ENCODE measurements at regions not wholly inside any gene's neighbourhood (a gene's known extent, or its start where the extent isn't known, plus 50 kb on each side); places are given as distances from the start of the nearest gene placed in this dataset.

- Histone ChIP-seq H3K79me2 (ENCODE audit: low read length) (no peaks in the 10 kb centered on the region), H2AFZ (ENCODE audit: low read length) (no peak overlapping the region), H3K27me3 (replicated peaks; ENCODE audit: insufficient read depth, low read length) (no peaks in the 10 kb centered on the region), H3K4me3 (ENCODE audit: low read length) (no peak overlapping the region), H3K36me3 (replicated peaks; ENCODE audit: insufficient read depth, low read length) (no peaks in the 10 kb centered on the region), H3K27ac (ENCODE audit: low read length) (no peak overlapping the region), H3F3A (ENCODE audit: insufficient read depth, low read length) (no peaks in the 10 kb centered on the region), H3K9ac (ENCODE audit: low read length) (no peak overlapping the region), H4K20me1 (ENCODE audit: insufficient read depth, low read length) (no peaks in the 10 kb centered on the region), H3K9me2 (replicated peaks; ENCODE audit: insufficient read depth, low read length) (no peaks in the 10 kb centered on the region), H3K4me2 (ENCODE audit: low read depth, low read length) (no peak overlapping the region), H3K9me3 (replicated peaks; ENCODE audit: insufficient read depth, low read length) (no peaks in the 10 kb centered on the region), H3K4me1 (ENCODE audit: low read length) (no peaks in the 10 kb centered on the region)
- TF ChIP-seq CTCF (IDR thresholded peaks at IDR 0.05; ENCODE audit: low read length) (no peak), EZH2 (optimal IDR thresholded peaks at IDR 0.05; ENCODE audit: low read depth, low read length) (no peak), EZH2phosphoT487 (IDR thresholded peaks at IDR 0.05; ENCODE audit: low read length) (no peak)
- DNase-seq: no peak
Observed at GRCh38 chr4:181949704-181950312, 293.4 kb upstream of the TENM3 start.

- TF ChIP-seq EZH2 (optimal IDR thresholded peaks at IDR 0.05; ENCODE audit: low read depth, low read length) (no peak), CTCF (IDR thresholded peaks at IDR 0.05; ENCODE audit: low read length) (no peak), EZH2phosphoT487 (IDR thresholded peaks at IDR 0.05; ENCODE audit: low read length) (no peak)
- Histone ChIP-seq H3F3A (ENCODE audit: insufficient read depth, low read length) (no peaks in the 10 kb centered on the region), H3K9me2 (replicated peaks; ENCODE audit: insufficient read depth, low read length) (no peaks in the 10 kb centered on the region), H3K4me2 (ENCODE audit: low read depth, low read length) (no peak overlapping the region), H3K4me1 (ENCODE audit: low read length) (no peaks in the 10 kb centered on the region), H3K9me3 (replicated peaks; ENCODE audit: insufficient read depth, low read length) (no peaks in the 10 kb centered on the region), H4K20me1 (ENCODE audit: insufficient read depth, low read length) (no peaks in the 10 kb centered on the region), H3K27ac (ENCODE audit: low read length) (no peak overlapping the region), H3K27me3 (replicated peaks; ENCODE audit: insufficient read depth, low read length) (no peaks in the 10 kb centered on the region), H3K36me3 (replicated peaks; ENCODE audit: insufficient read depth, low read length) (no peaks in the 10 kb centered on the region), H3K79me2 (ENCODE audit: low read length) (no peaks in the 10 kb centered on the region), H3K9ac (ENCODE audit: low read length) (no peak overlapping the region), H2AFZ (ENCODE audit: low read length) (no peak overlapping the region), H3K4me3 (ENCODE audit: low read length) (no peak overlapping the region)
- DNase-seq: no peak
Observed at GRCh38 chr4:181950372-181951127, 292.7 kb upstream of the TENM3 start.

DNA sequence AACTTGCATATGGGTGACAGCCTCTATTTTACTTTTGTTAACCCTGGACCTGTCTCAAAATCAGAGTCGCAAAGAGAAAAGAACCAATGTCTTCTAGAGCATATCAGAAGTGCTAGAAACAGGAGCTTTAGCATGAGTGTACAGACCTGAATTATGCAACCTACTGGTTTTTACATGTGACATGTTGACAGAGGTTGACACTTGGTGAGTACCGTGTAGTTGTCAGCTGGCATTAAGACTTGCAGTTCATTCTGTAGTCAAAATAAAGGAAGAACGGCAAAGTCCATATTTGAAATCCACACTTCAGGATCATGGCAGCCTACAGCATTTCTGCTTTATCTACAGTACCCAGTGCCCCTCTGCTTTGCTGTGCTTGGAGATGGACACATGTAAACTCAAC is 291.9 kb upstream of the TENM3 start:
- no peaks in the 10 kb centered on the region for H3F3A ChIP-seq (ENCODE audit: insufficient read depth, low read length)
- H3K9ac ChIP-seq (ENCODE audit: low read length): no peak overlapping the region
- no peak overlapping the region for H3K27ac ChIP-seq (ENCODE audit: low read length)
- no peaks in the 10 kb centered on the region for H3K9me2 ChIP-seq (replicated peaks; ENCODE audit: insufficient read depth, low read length)
- no peak overlapping the region for H3K4me3 ChIP-seq (ENCODE audit: low read length)
- H3K4me2 ChIP-seq (ENCODE audit: low read depth, low read length): no peak overlapping the region
- H3K36me3 ChIP-seq (replicated peaks; ENCODE audit: insufficient read depth, low read length): no peaks in the 10 kb centered on the region
- no peaks in the 10 kb centered on the region for H4K20me1 ChIP-seq (ENCODE audit: insufficient read depth, low read length)
- no peaks in the 10 kb centered on the region for H3K27me3 ChIP-seq (replicated peaks; ENCODE audit: insufficient read depth, low read length)
- DNase-seq: no peak
- H3K9me3 ChIP-seq (replicated peaks; ENCODE audit: insufficient read depth, low read length): no peaks in the 10 kb centered on the region
- H2AFZ ChIP-seq (ENCODE audit: low read length): no peak overlapping the region
- no peaks in the 10 kb centered on the region for H3K4me1 ChIP-seq (ENCODE audit: low read length)
- TF ChIP-seq EZH2 (optimal IDR thresholded peaks at IDR 0.05; ENCODE audit: low read depth, low read length) (no peak), CTCF (IDR thresholded peaks at IDR 0.05; ENCODE audit: low read length) (no peak), EZH2phosphoT487 (IDR thresholded peaks at IDR 0.05; ENCODE audit: low read length) (no peak)
- H3K79me2 ChIP-seq (ENCODE audit: low read length): no peaks in the 10 kb centered on the region

All from MM.1S (cell line).